Nephron progenitor cell (in vitro differentiated cells): ENCODE measurements at regions not wholly inside any gene's neighbourhood (a gene's known extent, or its start where the extent isn't known, plus 50 kb on each side); places are given as distances from the start of the nearest gene placed in this dataset.

Experiments used
- DNase-seq: peaks from one replicate; pipeline ENCODE4 v3.0.0; 2021
- H3K27ac Mint-ChIP-seq: 2 replicates; pipeline ENCODE4 v1.8.0; 2021; ENCODE audit warnings: mild to moderate bottlenecking, moderate library complexity, mixed read lengths
- H3K27me3 Mint-ChIP-seq: 2 replicates; pipeline ENCODE4 v1.8.0; 2021; ENCODE audit warnings: mild to moderate bottlenecking, low read depth, mixed read lengths; ENCODE audit not compliant: poor library complexity
- H3K36me3 Mint-ChIP-seq: 2 replicates; pipeline ENCODE4 v1.8.0; 2021; ENCODE audit warnings: low read depth, mixed read lengths
- H3K4me1 Mint-ChIP-seq: 2 replicates; pipeline ENCODE4 v1.8.0; 2021; ENCODE audit warnings: mixed read lengths
- H3K4me3 Mint-ChIP-seq: 2 replicates; pipeline ENCODE4 v1.8.0; 2021; ENCODE audit warnings: mild to moderate bottlenecking, moderate library complexity, mixed read lengths
- H3K9me3 Mint-ChIP-seq: 2 replicates; pipeline ENCODE4 v1.8.0; 2021; ENCODE audit warnings: mild to moderate bottlenecking, moderate library complexity, mixed read lengths
- CTCF ChIP-seq: fragments of 200-600 bp; sonication (generic); IDR thresholded peaks from 2 replicates; pipeline ENCODE4 v1.5.0; 2021; ENCODE audit warnings: antibody characterized with exemption

GRCh38 chr4:33429971-33430370 is 2709.8 kb downstream of the PCDH7 start:
- no peak for DNase-seq
- H3K4me3 Mint-ChIP-seq, result no peak overlapping the region
- no peaks in the 10 kb centered on the region for H3K36me3 Mint-ChIP-seq
- no peak overlapping the region for H3K27ac Mint-ChIP-seq
- H3K4me1 Mint-ChIP-seq, result no peaks in the 10 kb centered on the region
- H3K27me3 Mint-ChIP-seq, result no peaks in the 10 kb centered on the region
- no peak for TF ChIP-seq CTCF
- no peaks in the 10 kb centered on the region for H3K9me3 Mint-ChIP-seq

GRCh38 chr4:33437406-33437805 is 2717.2 kb downstream of the PCDH7 start:
- H3K4me1 Mint-ChIP-seq, result no peaks in the 10 kb centered on the region
- no peaks in the 10 kb centered on the region for H3K36me3 Mint-ChIP-seq

GRCh38 chr4:33446953-33447352 is 2726.8 kb downstream of the PCDH7 start:
- H3K27ac Mint-ChIP-seq, result no peak overlapping the region
- no peaks in the 10 kb centered on the region for H3K9me3 Mint-ChIP-seq
- no peaks in the 10 kb centered on the region for H3K36me3 Mint-ChIP-seq
- no peaks in the 10 kb centered on the region for H3K4me1 Mint-ChIP-seq
- H3K4me3 Mint-ChIP-seq, result no peak overlapping the region
- no peak for DNase-seq
- TF ChIP-seq CTCF, result no peak
- no peaks in the 10 kb centered on the region for H3K27me3 Mint-ChIP-seq

More at GRCh38 chr4:33437406-33437805, 2717.2 kb downstream of the PCDH7 start:
- Mint-ChIP-seq H3K9me3 (no peaks in the 10 kb centered on the region), H3K4me3 (no peak overlapping the region), H3K27ac (no peak overlapping the region), H3K27me3 (no peaks in the 10 kb centered on the region)
- TF ChIP-seq CTCF, result no peak
- no peak for DNase-seq

GRCh38 chr4:33448948-33449347 is 2728.8 kb downstream of the PCDH7 start:
- Mint-ChIP-seq H3K36me3 (no peaks in the 10 kb centered on the region), H3K27ac (no peak overlapping the region), H3K4me1 (no peaks in the 10 kb centered on the region), H3K4me3 (no peak overlapping the region), H3K27me3 (no peaks in the 10 kb centered on the region), H3K9me3 (no peaks in the 10 kb centered on the region)
- TF ChIP-seq CTCF, result no peak
- no peak for DNase-seq

GRCh38 chr4:33453436-33453835 is 2733.3 kb downstream of the PCDH7 start:
- no peak overlapping the region for H3K27ac Mint-ChIP-seq
- no peak for DNase-seq
- H3K36me3 Mint-ChIP-seq, result no peaks in the 10 kb centered on the region
- H3K27me3 Mint-ChIP-seq, result peaks cover 2% of the 10 kb centered on the region
- TF ChIP-seq CTCF, result no peak
- H3K9me3 Mint-ChIP-seq, result no peaks in the 10 kb centered on the region
- H3K4me3 Mint-ChIP-seq, result no peak overlapping the region
- H3K4me1 Mint-ChIP-seq, result no peaks in the 10 kb centered on the region

GRCh38 chr4:33453916-33454315 is 2733.7 kb downstream of the PCDH7 start:
- no peaks in the 10 kb centered on the region for H3K9me3 Mint-ChIP-seq
- peaks cover 2% of the 10 kb centered on the region for H3K27me3 Mint-ChIP-seq
- no peak overlapping the region for H3K27ac Mint-ChIP-seq
- H3K4me3 Mint-ChIP-seq, result no peak overlapping the region
- no peaks in the 10 kb centered on the region for H3K36me3 Mint-ChIP-seq
- H3K4me1 Mint-ChIP-seq, result no peaks in the 10 kb centered on the region
- no peak for DNase-seq
- TF ChIP-seq CTCF, result no peak
